ENCODE measurements at regions not wholly inside any gene's neighbourhood (a gene's known extent, or its start where the extent isn't known, plus 50 kb on each side); places are given as distances from the start of the nearest gene placed in this dataset.

DNA sequence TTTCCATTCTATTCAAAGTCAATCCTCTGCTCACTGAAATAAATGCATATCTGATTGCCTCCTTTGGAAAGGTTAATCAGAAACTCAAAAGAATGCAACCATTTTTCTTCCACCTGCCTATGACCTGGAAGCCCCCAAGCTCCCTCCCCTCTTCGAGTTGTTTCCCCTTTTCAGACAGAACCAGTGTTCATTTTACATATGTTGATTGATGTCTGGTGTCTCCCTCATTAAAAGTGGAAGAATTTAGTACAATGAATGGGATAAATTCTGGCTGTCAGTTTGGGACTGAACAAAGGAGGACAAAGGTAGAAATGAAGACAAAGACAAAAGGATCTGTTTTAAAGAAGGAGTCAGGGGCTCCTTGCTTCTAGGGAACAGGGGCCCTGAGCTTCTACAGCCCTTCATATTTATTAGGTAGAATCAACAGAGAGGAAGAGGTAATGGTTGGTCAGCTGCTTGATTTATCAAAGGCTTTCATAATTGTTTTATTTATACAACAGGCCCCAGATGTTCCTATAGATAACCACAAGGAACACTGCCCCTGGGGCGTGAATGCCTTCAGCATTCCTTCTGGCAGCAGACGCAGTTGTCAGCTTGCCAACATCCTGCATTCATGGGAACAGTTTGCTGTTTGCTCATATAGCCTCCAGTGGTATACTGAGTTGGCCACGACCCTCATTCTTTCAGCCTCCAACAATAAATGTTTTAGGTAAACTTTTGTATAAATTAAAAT is 949.8 kb upstream of the LRATD1 start:
- H4K20me1 ChIP-seq (replicated peaks; ENCODE audit: insufficient read depth), result no peaks in the 10 kb centered on the region
- TF ChIP-seq POLR2AphosphoS5 (IDR thresholded peaks at IDR 0.05; ENCODE audit: low read depth) (no peak), JUNB (IDR thresholded peaks at IDR 0.05; ENCODE audit: unreplicated experiment) (no peak), NANOG (IDR thresholded peaks at IDR 0.05; ENCODE audit: borderline replicate concordance) (no peak), EZH2 (IDR thresholded peaks at IDR 0.05; ENCODE audit: low read depth, unreplicated experiment) (no peak), ZNF331 (CRISPR knock-in tag; IDR thresholded peaks at IDR 0.05; ENCODE audit: low read depth) (no peak), STAT1 (IDR thresholded peaks at IDR 0.05; ENCODE audit: unreplicated experiment) (no peak), ZNF114 (CRISPR knock-in tag; IDR thresholded peaks at IDR 0.05) (no peak), EZH2phosphoT487 (IDR thresholded peaks at IDR 0.05; ENCODE audit: unreplicated experiment) (no peak), CREB1 (CRISPR knock-in tag; IDR thresholded peaks at IDR 0.05; ENCODE audit: low read depth) (no peak)
- TF ChIP-seq, protein P1, sequence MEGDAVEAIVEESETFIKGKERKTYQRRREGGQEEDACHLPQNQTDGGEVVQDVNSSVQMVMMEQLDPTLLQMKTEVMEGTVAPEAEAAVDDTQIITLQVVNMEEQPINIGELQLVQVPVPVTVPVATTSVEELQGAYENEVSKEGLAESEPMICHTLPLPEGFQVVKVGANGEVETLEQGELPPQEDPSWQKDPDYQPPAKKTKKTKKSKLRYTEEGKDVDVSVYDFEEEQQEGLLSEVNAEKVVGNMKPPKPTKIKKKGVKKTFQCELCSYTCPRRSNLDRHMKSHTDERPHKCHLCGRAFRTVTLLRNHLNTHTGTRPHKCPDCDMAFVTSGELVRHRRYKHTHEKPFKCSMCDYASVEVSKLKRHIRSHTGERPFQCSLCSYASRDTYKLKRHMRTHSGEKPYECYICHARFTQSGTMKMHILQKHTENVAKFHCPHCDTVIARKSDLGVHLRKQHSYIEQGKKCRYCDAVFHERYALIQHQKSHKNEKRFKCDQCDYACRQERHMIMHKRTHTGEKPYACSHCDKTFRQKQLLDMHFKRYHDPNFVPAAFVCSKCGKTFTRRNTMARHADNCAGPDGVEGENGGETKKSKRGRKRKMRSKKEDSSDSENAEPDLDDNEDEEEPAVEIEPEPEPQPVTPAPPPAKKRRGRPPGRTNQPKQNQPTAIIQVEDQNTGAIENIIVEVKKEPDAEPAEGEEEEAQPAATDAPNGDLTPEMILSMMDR (conservative IDR thresholded peaks at IDR 0.05; ENCODE audit: low read depth in 2 of 2), result no peak
- TF ChIP-seq, protein P2, sequence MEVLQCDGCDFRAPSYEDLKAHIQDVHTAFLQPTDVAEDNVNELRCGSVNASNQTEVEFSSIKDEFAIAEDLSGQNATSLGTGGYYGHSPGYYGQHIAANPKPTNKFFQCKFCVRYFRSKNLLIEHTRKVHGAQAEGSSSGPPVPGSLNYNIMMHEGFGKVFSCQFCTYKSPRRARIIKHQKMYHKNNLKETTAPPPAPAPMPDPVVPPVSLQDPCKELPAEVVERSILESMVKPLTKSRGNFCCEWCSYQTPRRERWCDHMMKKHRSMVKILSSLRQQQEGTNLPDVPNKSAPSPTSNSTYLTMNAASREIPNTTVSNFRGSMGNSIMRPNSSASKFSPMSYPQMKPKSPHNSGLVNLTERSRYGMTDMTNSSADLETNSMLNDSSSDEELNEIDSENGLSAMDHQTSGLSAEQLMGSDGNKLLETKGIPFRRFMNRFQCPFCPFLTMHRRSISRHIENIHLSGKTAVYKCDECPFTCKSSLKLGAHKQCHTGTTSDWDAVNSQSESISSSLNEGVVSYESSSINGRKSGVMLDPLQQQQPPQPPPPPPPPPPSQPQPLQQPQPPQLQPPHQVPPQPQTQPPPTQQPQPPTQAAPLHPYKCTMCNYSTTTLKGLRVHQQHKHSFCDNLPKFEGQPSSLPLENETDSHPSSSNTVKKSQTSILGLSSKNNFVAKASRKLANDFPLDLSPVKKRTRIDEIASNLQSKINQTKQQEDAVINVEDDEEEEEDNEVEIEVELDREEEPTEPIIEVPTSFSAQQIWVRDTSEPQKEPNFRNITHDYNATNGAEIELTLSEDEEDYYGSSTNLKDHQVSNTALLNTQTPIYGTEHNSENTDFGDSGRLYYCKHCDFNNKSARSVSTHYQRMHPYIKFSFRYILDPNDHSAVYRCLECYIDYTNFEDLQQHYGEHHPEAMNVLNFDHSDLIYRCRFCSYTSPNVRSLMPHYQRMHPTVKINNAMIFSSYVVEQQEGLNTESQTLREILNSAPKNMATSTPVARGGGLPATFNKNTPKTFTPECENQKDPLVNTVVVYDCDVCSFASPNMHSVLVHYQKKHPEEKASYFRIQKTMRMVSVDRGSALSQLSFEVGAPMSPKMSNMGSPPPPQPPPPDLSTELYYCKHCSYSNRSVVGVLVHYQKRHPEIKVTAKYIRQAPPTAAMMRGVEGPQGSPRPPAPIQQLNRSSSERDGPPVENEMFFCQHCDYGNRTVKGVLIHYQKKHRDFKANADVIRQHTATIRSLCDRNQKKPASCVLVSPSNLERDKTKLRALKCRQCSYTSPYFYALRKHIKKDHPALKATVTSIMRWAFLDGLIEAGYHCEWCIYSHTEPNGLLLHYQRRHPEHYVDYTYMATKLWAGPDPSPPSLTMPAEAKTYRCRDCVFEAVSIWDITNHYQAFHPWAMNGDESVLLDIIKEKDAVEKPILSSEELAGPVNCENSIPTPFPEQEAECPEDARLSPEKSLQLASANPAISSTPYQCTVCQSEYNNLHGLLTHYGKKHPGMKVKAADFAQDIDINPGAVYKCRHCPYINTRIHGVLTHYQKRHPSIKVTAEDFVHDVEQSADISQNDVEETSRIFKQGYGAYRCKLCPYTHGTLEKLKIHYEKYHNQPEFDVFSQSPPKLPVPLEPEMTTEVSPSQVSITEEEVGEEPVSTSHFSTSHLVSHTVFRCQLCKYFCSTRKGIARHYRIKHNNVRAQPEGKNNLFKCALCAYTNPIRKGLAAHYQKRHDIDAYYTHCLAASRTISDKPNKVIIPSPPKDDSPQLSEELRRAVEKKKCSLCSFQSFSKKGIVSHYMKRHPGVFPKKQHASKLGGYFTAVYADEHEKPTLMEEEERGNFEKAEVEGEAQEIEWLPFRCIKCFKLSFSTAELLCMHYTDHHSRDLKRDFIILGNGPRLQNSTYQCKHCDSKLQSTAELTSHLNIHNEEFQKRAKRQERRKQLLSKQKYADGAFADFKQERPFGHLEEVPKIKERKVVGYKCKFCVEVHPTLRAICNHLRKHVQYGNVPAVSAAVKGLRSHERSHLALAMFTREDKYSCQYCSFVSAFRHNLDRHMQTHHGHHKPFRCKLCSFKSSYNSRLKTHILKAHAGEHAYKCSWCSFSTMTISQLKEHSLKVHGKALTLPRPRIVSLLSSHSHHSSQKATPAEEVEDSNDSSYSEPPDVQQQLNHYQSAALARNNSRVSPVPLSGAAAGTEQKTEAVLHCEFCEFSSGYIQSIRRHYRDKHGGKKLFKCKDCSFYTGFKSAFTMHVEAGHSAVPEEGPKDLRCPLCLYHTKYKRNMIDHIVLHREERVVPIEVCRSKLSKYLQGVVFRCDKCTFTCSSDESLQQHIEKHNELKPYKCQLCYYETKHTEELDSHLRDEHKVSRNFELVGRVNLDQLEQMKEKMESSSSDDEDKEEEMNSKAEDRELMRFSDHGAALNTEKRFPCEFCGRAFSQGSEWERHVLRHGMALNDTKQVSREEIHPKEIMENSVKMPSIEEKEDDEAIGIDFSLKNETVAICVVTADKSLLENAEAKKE (CRISPR knock-in tag; IDR thresholded peaks at IDR 0.05), result no peak
- TF ChIP-seq, protein P3, sequence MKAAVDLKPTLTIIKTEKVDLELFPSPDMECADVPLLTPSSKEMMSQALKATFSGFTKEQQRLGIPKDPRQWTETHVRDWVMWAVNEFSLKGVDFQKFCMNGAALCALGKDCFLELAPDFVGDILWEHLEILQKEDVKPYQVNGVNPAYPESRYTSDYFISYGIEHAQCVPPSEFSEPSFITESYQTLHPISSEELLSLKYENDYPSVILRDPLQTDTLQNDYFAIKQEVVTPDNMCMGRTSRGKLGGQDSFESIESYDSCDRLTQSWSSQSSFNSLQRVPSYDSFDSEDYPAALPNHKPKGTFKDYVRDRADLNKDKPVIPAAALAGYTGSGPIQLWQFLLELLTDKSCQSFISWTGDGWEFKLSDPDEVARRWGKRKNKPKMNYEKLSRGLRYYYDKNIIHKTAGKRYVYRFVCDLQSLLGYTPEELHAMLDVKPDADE (IDR thresholded peaks at IDR 0.05), result no peak
- TF ChIP-seq, protein P4, sequence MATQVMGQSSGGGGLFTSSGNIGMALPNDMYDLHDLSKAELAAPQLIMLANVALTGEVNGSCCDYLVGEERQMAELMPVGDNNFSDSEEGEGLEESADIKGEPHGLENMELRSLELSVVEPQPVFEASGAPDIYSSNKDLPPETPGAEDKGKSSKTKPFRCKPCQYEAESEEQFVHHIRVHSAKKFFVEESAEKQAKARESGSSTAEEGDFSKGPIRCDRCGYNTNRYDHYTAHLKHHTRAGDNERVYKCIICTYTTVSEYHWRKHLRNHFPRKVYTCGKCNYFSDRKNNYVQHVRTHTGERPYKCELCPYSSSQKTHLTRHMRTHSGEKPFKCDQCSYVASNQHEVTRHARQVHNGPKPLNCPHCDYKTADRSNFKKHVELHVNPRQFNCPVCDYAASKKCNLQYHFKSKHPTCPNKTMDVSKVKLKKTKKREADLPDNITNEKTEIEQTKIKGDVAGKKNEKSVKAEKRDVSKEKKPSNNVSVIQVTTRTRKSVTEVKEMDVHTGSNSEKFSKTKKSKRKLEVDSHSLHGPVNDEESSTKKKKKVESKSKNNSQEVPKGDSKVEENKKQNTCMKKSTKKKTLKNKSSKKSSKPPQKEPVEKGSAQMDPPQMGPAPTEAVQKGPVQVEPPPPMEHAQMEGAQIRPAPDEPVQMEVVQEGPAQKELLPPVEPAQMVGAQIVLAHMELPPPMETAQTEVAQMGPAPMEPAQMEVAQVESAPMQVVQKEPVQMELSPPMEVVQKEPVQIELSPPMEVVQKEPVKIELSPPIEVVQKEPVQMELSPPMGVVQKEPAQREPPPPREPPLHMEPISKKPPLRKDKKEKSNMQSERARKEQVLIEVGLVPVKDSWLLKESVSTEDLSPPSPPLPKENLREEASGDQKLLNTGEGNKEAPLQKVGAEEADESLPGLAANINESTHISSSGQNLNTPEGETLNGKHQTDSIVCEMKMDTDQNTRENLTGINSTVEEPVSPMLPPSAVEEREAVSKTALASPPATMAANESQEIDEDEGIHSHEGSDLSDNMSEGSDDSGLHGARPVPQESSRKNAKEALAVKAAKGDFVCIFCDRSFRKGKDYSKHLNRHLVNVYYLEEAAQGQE (IDR thresholded peaks at IDR 0.05; ENCODE audit: unreplicated experiment), result no peak
- H3K4me1 ChIP-seq (ENCODE audit: insufficient read depth), result peaks cover 6% of the 10 kb centered on the region; the same call in 1 of the 2 replicates
- H3K9me2 ChIP-seq (ENCODE audit: insufficient read depth), result 0 out of 2 replicates have a peak, but pooled peaks cover 6% of the 10 kb centered on the region
- H3K36me3 ChIP-seq (ENCODE audit: insufficient read depth), result peaks cover 9% of the 10 kb centered on the region
- peaks cover 37% of the 10 kb centered on the region for H3K27me3 ChIP-seq (ENCODE audit: insufficient read depth)
- Mint-ChIP-seq H3K36me3 (ENCODE audit: low read depth) (peaks cover 18% of the 10 kb centered on the region; the same call in 2 of the 3 replicates), H3K4me1 (no peaks in the 10 kb centered on the region; the same call in 2 of the 3 replicates), H3K4me3 (no peak overlapping the region), H3K27me3 (ENCODE audit: insufficient read depth, low read depth, poor library complexity) (peaks cover 24% of the 10 kb centered on the region), H3K9me3 (peaks cover 36% of the 10 kb centered on the region), H3K27ac (no peak overlapping the region)
- no peaks in the 10 kb centered on the region for H3F3A ChIP-seq (replicated peaks; ENCODE audit: low read depth)
- H3K27ac ChIP-seq (ENCODE audit: low read depth), result no peak overlapping the region
- DNase-seq (ENCODE audit: low spot score) (peak; percentile 30), ATAC-seq (no peak)
- no peaks in the 10 kb centered on the region for H3K79me2 ChIP-seq (replicated peaks; ENCODE audit: insufficient read depth)
- H2AFZ ChIP-seq, result no peak overlapping the region
- 0 out of 2 replicates have a peak overlapping the region, but pooled peaks have one; percentile 8 for H3K4me2 ChIP-seq
- no peak overlapping the region for H3K4me3 ChIP-seq
